ENCODE measurements at regions not wholly inside any gene's neighbourhood (a gene's known extent, or its start where the extent isn't known, plus 50 kb on each side); places are given as distances from the start of the nearest gene placed in this dataset.

GRCh38 chr5:86452251-86452650 lies 165.5 kb upstream of the COX7C start:
- H3K9ac ChIP-seq (ENCODE audit: extremely low read depth, insufficient read length, low read length) = no peak overlapping the region
- no peak overlapping the region for H2BK5ac ChIP-seq (ENCODE audit: insufficient read length, low read length)
- no peak for DNase-seq
- no peaks in the 10 kb centered on the region for H3K79me2 ChIP-seq (ENCODE audit: insufficient read depth, low read length)
- Mint-ChIP-seq H3K36me3 (ENCODE audit: insufficient read depth in 1 of 3, low read depth in 3 of 3) (peaks cover 0 to 8% (median 2%) of the 10 kb centered on the region in 3 experiments; a peak in 2 of 7 replicates), H3K4me3 (no peak overlapping the region), H3K27ac (no peak overlapping the region), H3K9me3 (peaks cover 0 to 6% of the 10 kb centered on the region in 2 experiments; a peak in 2 of 5 replicates), H3K4me1 (no peaks in the 10 kb centered on the region), H3K27me3 (ENCODE audit: low read depth) (no peaks in the 10 kb centered on the region)
- no peaks in the 10 kb centered on the region for H4K20me1 ChIP-seq (ENCODE audit: control insufficient read depth, insufficient read depth, insufficient read length)
- no peak overlapping the region for H3K4ac ChIP-seq (ENCODE audit: low read depth, low read length)
- H3K18ac ChIP-seq (ENCODE audit: insufficient read length, low read depth, low read length) = no peak overlapping the region
- no peaks in the 10 kb centered on the region for H3K23me2 ChIP-seq (ENCODE audit: insufficient read length, low read depth, low read length, poor library complexity, severe bottlenecking)
- no peak overlapping the region for H3K27ac ChIP-seq (ENCODE audit: insufficient read length, low read depth, low read length)
- no peaks in the 10 kb centered on the region for H3K4me1 ChIP-seq (ENCODE audit: insufficient read depth, low read length)
- H2AK5ac ChIP-seq (ENCODE audit: insufficient read length, low read length) = no peak overlapping the region
- H3K27me3 ChIP-seq (ENCODE audit: insufficient read depth, low read length) = no peaks in the 10 kb centered on the region
- no peak overlapping the region for H3K23ac ChIP-seq (ENCODE audit: insufficient read length, low read depth, low read length)
- no peak overlapping the region for H3K14ac ChIP-seq (ENCODE audit: insufficient read depth, low read length)
- no peak overlapping the region for H4K8ac ChIP-seq (replicated peaks; ENCODE audit: insufficient read length, low read depth, low read length)
- no peak overlapping the region for H3K4me2 ChIP-seq (ENCODE audit: insufficient read depth, insufficient read length, low read length)
- no peak overlapping the region for H2AFZ ChIP-seq (ENCODE audit: low read length)
- no peaks in the 10 kb centered on the region for H3K79me1 ChIP-seq (ENCODE audit: insufficient read depth, low read depth, low read length, poor library complexity, severe bottlenecking)
- H2BK12ac ChIP-seq (ENCODE audit: insufficient read length, low read depth, low read length) = no peak overlapping the region
- no peak overlapping the region for H4K5ac ChIP-seq (ENCODE audit: insufficient read length, low read depth, low read length)
- no peak overlapping the region for H3T11ph ChIP-seq (ENCODE audit: low read length)
- no peak overlapping the region for H2BK120ac ChIP-seq (ENCODE audit: low read depth, low read length, poor library complexity, severe bottlenecking)
- H3K9me3 ChIP-seq (ENCODE audit: control insufficient read depth, low read depth, low read length) = no peaks in the 10 kb centered on the region
- H4K91ac ChIP-seq (ENCODE audit: insufficient read length, low read depth, low read length) = no peak overlapping the region
- no peak for TF ChIP-seq CTCF (conservative IDR thresholded peaks at IDR 0.05)
- H2BK15ac ChIP-seq (ENCODE audit: low read depth, low read length) = no peak overlapping the region
- no peak overlapping the region for H2BK20ac ChIP-seq (ENCODE audit: low read depth, low read length, poor library complexity, severe bottlenecking)
- no peak overlapping the region for H3K56ac ChIP-seq (ENCODE audit: insufficient read length, low read depth, low read length)

Measured in H9 (cell line).